ENCODE measurements at regions not wholly inside any gene's neighbourhood (a gene's known extent, or its start where the extent isn't known, plus 50 kb on each side); places are given as distances from the start of the nearest gene placed in this dataset.

DNA sequence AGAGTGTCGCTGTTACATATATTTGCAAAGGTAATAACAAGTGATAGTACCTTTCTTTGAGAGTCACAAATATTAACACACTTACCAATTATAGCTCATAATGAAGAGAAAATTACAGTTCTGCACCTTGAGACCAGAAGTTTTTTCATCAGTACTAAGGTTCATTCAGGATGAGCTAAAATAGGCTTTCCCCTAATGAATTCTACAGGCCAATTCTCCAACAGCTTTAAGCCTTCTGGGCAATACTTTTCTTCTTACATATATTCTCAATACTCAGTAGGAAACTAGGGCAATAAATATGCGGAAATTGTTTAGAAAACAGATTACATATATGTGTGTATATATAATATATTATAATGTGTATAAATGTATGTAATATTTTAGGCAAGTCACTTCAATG is 2672.8 kb upstream of the PCDH20 start:
- Histone ChIP-seq H3K27ac (ENCODE audit: insufficient read depth, low read length) (no peak overlapping the region), H3K14ac (replicated peaks; ENCODE audit: low read depth, low read length) (no peak overlapping the region), H4K8ac (ENCODE audit: low read depth in 2 of 2, low read length in 2 of 2) (no peak overlapping the region), H3K4me2 (ENCODE audit: low read depth, low read length) (no peak overlapping the region), H3K9me1 (ENCODE audit: insufficient read depth, low read length) (no peaks in the 10 kb centered on the region), H4K91ac (ENCODE audit: insufficient read depth, low read depth, low read length) (no peak overlapping the region), H3K18ac (ENCODE audit: low read depth, low read length) (no peak overlapping the region), H2BK120ac (ENCODE audit: low read depth, low read length) (no peak overlapping the region), H3K56ac (ENCODE audit: extremely low read depth, insufficient read depth, low read length) (no peak overlapping the region), H3K27me3 (ENCODE audit: control insufficient read depth, insufficient read depth, low read length) (no peaks in the 10 kb centered on the region), H3K9me3 (ENCODE audit: control insufficient read depth, insufficient read depth, low read length) (no peaks in the 10 kb centered on the region), H4K5ac (ENCODE audit: low read depth, low read length) (no peak overlapping the region), H3K9ac (ENCODE audit: low read depth, low read length) (no peak overlapping the region), H4K20me1 (ENCODE audit: insufficient read depth, low read length) (no peaks in the 10 kb centered on the region), H3K4me1 (ENCODE audit: control insufficient read depth, insufficient read depth, low read length) (no peaks in the 10 kb centered on the region), H3K36me3 (ENCODE audit: control insufficient read depth, insufficient read depth, low read length) (no peaks in the 10 kb centered on the region), H3K23ac (ENCODE audit: low read depth, low read length) (no peak overlapping the region), H3K4ac (ENCODE audit: low read depth, low read length) (no peak overlapping the region), H2AFZ (replicated peaks; ENCODE audit: low read length, poor library complexity) (no peak overlapping the region), H2AK5ac (ENCODE audit: low read depth, low read length) (no peak overlapping the region), H3K4me3 (ENCODE audit: insufficient read depth, low read depth, low read length) (no peak overlapping the region), H2BK20ac (ENCODE audit: low read depth, low read length) (no peak overlapping the region), H2BK15ac (ENCODE audit: low read depth, low read length) (no peak overlapping the region), H3K79me1 (ENCODE audit: low read depth in 1 of 2, low read length in 2 of 2) (no peaks in the 10 kb centered on the region), H2AK9ac (replicated peaks; ENCODE audit: low read depth, low read length, poor library complexity) (no peak overlapping the region), H2BK5ac (ENCODE audit: low read depth, low read length, poor library complexity, severe bottlenecking) (no peak overlapping the region)
- no peak for DNase-seq
- ATAC-seq (ENCODE audit: low read depth): no peak
- WGBS, 2 experiments (ENCODE audit: extremely low coverage in 2 of 2, insufficient read length in 1 of 2): no CpG with 5 or more reads among the region's 2 CpGs
- dilution Hi-C loops (cut with HindIII; ENCODE audit: low sequenced_read_pairs, unreplicated experiment) (no loop called here), intact Hi-C loops (cut with micrococcal nuclease) (no loop called here), in situ Hi-C loops (cut with MboI; ENCODE audit: low sequenced_read_pairs) (no loop called here)
- POLR2A ChIA-PET (ENCODE audit: unreplicated experiment): no interaction called here
- TF ChIP-seq, protein P1, sequence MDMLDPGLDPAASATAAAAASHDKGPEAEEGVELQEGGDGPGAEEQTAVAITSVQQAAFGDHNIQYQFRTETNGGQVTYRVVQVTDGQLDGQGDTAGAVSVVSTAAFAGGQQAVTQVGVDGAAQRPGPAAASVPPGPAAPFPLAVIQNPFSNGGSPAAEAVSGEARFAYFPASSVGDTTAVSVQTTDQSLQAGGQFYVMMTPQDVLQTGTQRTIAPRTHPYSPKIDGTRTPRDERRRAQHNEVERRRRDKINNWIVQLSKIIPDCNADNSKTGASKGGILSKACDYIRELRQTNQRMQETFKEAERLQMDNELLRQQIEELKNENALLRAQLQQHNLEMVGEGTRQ (IDR thresholded peaks at IDR 0.05; ENCODE audit: low read depth, low read length): no peak
- TF ChIP-seq NFE2L2 (IDR thresholded peaks at IDR 0.05; ENCODE audit: low read depth, low read length) (no peak), MAFK (IDR thresholded peaks at IDR 0.05; ENCODE audit: low read depth, low read length) (no peak), CEBPB (IDR thresholded peaks at IDR 0.05; ENCODE audit: low read depth, low read length) (no peak), MXI1 (IDR thresholded peaks at IDR 0.05; ENCODE audit: borderline replicate concordance, low read depth, low read length) (no peak), RAD21 (IDR thresholded peaks at IDR 0.05; ENCODE audit: low read length) (no peak), SMC3 (IDR thresholded peaks at IDR 0.05; ENCODE audit: low read depth, low read length) (no peak), FOS (IDR thresholded peaks at IDR 0.05; ENCODE audit: low read depth, low read length) (no peak), RCOR1 (IDR thresholded peaks at IDR 0.05; ENCODE audit: insufficient replicate concordance, low read length) (no peak), BHLHE40 (IDR thresholded peaks at IDR 0.05; ENCODE audit: low read depth, low read length) (no peak), MAZ (IDR thresholded peaks at IDR 0.05; ENCODE audit: borderline replicate concordance, low read depth, low read length) (no peak), CHD1 (IDR thresholded peaks at IDR 0.05; ENCODE audit: low read depth, low read length) (no peak), RFX5 (IDR thresholded peaks at IDR 0.05; ENCODE audit: low read depth, low read length) (no peak), POLR2A (IDR thresholded peaks at IDR 0.05; ENCODE audit: low read depth, low read length) (no peak)
- TF ChIP-seq, protein P2, sequence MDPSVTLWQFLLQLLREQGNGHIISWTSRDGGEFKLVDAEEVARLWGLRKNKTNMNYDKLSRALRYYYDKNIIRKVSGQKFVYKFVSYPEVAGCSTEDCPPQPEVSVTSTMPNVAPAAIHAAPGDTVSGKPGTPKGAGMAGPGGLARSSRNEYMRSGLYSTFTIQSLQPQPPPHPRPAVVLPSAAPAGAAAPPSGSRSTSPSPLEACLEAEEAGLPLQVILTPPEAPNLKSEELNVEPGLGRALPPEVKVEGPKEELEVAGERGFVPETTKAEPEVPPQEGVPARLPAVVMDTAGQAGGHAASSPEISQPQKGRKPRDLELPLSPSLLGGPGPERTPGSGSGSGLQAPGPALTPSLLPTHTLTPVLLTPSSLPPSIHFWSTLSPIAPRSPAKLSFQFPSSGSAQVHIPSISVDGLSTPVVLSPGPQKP (IDR thresholded peaks at IDR 0.05; ENCODE audit: borderline replicate concordance, low read depth, low read length): no peak
- TF ChIP-seq, protein P3, sequence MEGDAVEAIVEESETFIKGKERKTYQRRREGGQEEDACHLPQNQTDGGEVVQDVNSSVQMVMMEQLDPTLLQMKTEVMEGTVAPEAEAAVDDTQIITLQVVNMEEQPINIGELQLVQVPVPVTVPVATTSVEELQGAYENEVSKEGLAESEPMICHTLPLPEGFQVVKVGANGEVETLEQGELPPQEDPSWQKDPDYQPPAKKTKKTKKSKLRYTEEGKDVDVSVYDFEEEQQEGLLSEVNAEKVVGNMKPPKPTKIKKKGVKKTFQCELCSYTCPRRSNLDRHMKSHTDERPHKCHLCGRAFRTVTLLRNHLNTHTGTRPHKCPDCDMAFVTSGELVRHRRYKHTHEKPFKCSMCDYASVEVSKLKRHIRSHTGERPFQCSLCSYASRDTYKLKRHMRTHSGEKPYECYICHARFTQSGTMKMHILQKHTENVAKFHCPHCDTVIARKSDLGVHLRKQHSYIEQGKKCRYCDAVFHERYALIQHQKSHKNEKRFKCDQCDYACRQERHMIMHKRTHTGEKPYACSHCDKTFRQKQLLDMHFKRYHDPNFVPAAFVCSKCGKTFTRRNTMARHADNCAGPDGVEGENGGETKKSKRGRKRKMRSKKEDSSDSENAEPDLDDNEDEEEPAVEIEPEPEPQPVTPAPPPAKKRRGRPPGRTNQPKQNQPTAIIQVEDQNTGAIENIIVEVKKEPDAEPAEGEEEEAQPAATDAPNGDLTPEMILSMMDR (conservative IDR thresholded peaks at IDR 0.05; ENCODE audit: low read depth, low read length): no peak
- BruUV-seq (replicated peaks): no TSS peak
- CTCF ChIA-PET: no interaction called here
